ENCODE measurements at regions not wholly inside any gene's neighbourhood (a gene's known extent, or its start where the extent isn't known, plus 50 kb on each side); places are given as distances from the start of the nearest gene placed in this dataset.
"Not testable (repeated sequence)": the region's sequence is repeated elsewhere in the genome, so short reads cannot be mapped to it uniquely, and the experiment has no call there.

DNA sequence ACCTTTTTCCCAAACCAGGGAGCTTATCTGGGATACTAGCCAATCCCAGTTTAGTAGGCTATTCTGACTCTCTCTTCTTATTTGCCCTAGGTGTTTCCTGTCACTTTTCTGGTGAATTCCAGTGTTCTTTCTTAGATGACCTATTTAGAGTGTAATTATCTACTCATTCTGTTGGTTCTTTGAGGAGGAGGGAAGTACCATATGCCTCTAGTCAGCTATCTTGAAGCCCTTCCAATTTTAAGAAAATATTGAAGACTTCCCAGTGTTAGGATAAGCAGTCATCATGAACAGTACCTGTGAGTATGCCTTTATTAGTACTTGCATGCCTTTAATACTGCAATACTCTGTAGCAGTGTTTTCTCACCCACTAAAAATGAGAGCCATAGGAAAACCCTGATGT, 724.3 kb upstream of the SLITRK1 start:
- Histone ChIP-seq H3K9ac (ENCODE audit: insufficient read length) (no peak overlapping the region), H3K4me3 (no peak overlapping the region), H3K9me3 (ENCODE audit: low read depth, low read length) (no peaks in the 10 kb centered on the region), H3K27ac (no peak overlapping the region), H3K36me3 (ENCODE audit: insufficient read depth, low read length) (no peaks in the 10 kb centered on the region)
- no peak for TF ChIP-seq POLR2AphosphoS5 (IDR thresholded peaks at IDR 0.05; ENCODE audit: borderline replicate concordance, low read depth, low read length)
- TF ChIP-seq FOXP2 (optimal IDR thresholded peaks at IDR 0.05; ENCODE audit: control extremely low read depth, extremely low read length, insufficient read depth): no peak
- no peak for TF ChIP-seq EZH2 (IDR thresholded peaks at IDR 0.05)
- no peak for DNase-seq (ENCODE audit: low read depth, low spot score)

DNA sequence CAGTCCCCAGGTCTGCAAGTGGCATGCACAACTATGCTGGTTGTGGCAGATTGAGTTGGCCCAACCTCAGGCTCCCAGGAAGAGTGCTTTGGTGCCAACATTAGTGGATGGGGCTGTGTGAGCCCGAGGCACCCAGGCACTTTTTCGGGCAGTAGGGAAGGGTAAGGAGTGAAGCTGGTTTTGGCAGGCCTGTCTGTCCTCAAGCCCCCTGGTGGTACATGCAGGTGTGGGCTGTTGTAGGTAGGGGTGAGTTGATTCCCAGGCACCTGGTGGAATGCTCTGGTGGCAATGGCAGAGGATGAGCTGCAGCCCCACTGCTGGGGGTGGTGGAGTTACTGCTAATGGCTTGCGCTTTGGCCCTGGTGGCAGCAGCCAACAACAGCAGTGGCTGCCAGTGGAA, 723.7 kb upstream of the SLITRK1 start:
- no peak overlapping the region for H3K9ac ChIP-seq (ENCODE audit: insufficient read length)
- TF ChIP-seq POLR2AphosphoS5 (IDR thresholded peaks at IDR 0.05; ENCODE audit: borderline replicate concordance, low read depth, low read length): no peak
- no peak for TF ChIP-seq EZH2 (IDR thresholded peaks at IDR 0.05)
- TF ChIP-seq FOXP2 (optimal IDR thresholded peaks at IDR 0.05; ENCODE audit: control extremely low read depth, extremely low read length, insufficient read depth): no peak
- no peaks in the 10 kb centered on the region for H3K36me3 ChIP-seq (ENCODE audit: insufficient read depth, low read length)
- H3K4me3 ChIP-seq: no peak overlapping the region
- no peaks in the 10 kb centered on the region for H3K9me3 ChIP-seq (ENCODE audit: low read depth, low read length)
- H3K27ac ChIP-seq: no peak overlapping the region
- no peak for DNase-seq (ENCODE audit: low read depth, low spot score)

- H3K9ac ChIP-seq (ENCODE audit: insufficient read length): no peak overlapping the region
- H3K4me3 ChIP-seq: no peak overlapping the region
- H3K27ac ChIP-seq: no peak overlapping the region
- TF ChIP-seq POLR2AphosphoS5 (IDR thresholded peaks at IDR 0.05; ENCODE audit: borderline replicate concordance, low read depth, low read length) (no peak), EZH2 (IDR thresholded peaks at IDR 0.05) (no peak), FOXP2 (optimal IDR thresholded peaks at IDR 0.05; ENCODE audit: control extremely low read depth, extremely low read length, insufficient read depth) (no peak)
- DNase-seq (ENCODE audit: low read depth, low spot score): no peak
- H3K36me3 ChIP-seq (ENCODE audit: insufficient read depth, low read length): no peaks in the 10 kb centered on the region
- no peaks in the 10 kb centered on the region for H3K9me3 ChIP-seq (ENCODE audit: low read depth, low read length)
Observed at GRCh38 chr13:84591444-84591843, 709.2 kb upstream of the SLITRK1 start.

GRCh38 chr13:84590663-84591062, 708.4 kb upstream of the SLITRK1 start:
- Histone ChIP-seq H3K4me3 (no peak overlapping the region), H3K27ac (no peak overlapping the region), H3K9ac (ENCODE audit: insufficient read length) (no peak overlapping the region), H3K36me3 (ENCODE audit: insufficient read depth, low read length) (no peaks in the 10 kb centered on the region), H3K9me3 (ENCODE audit: low read depth, low read length) (no peaks in the 10 kb centered on the region)
- no peak for DNase-seq (ENCODE audit: low read depth, low spot score)
- TF ChIP-seq EZH2 (IDR thresholded peaks at IDR 0.05) (no peak), FOXP2 (optimal IDR thresholded peaks at IDR 0.05; ENCODE audit: control extremely low read depth, extremely low read length, insufficient read depth) (no peak), POLR2AphosphoS5 (IDR thresholded peaks at IDR 0.05; ENCODE audit: borderline replicate concordance, low read depth, low read length) (no peak)

- no peak for TF ChIP-seq FOXP2 (optimal IDR thresholded peaks at IDR 0.05; ENCODE audit: control extremely low read depth, extremely low read length, insufficient read depth)
- no peak for TF ChIP-seq EZH2 (IDR thresholded peaks at IDR 0.05)
- TF ChIP-seq POLR2AphosphoS5 (IDR thresholded peaks at IDR 0.05; ENCODE audit: borderline replicate concordance, low read depth, low read length): no peak
- H3K9me3 ChIP-seq (ENCODE audit: low read depth, low read length): no peaks in the 10 kb centered on the region
- DNase-seq (ENCODE audit: low read depth, low spot score): no peak
- no peaks in the 10 kb centered on the region for H3K36me3 ChIP-seq (ENCODE audit: insufficient read depth, low read length)
- no peak overlapping the region for H3K9ac ChIP-seq (ENCODE audit: insufficient read length)
- no peak overlapping the region for H3K27ac ChIP-seq
- H3K4me3 ChIP-seq: no peak overlapping the region
Observed at GRCh38 chr13:84588023-84588422, 705.7 kb upstream of the SLITRK1 start.

GRCh38 chr13:84579901-84580300, 697.6 kb upstream of the SLITRK1 start:
- not testable (repeated sequence) for H3K36me3 ChIP-seq (ENCODE audit: insufficient read depth, low read length); H3K4me3 ChIP-seq; H3K9me3 ChIP-seq (ENCODE audit: low read depth, low read length); H3K9ac ChIP-seq (ENCODE audit: insufficient read length); H3K27ac ChIP-seq; DNase-seq (ENCODE audit: low read depth, low spot score)

DNA sequence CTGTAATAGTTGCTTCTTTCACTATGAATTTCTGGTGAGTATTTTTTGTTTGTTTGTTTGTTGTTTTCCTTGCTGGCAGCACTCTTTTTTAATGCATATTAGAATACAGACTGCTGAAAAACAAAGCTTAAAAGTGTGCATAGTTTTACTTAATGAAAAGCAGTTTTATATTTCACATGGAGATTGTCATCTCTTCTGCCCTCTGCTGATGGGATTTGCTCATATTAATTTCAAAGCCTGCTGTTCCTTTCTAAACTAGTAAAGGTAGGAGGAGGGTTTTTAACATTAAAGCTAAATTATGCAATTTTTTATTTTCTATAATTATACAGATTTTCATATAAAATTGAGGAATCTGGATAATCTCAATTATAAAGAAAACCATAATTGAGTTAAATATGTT, 692.6 kb upstream of the SLITRK1 start:
- TF ChIP-seq FOXP2 (optimal IDR thresholded peaks at IDR 0.05; ENCODE audit: control extremely low read depth, extremely low read length, insufficient read depth): no peak
- no peak for TF ChIP-seq EZH2 (IDR thresholded peaks at IDR 0.05)
- no peak for TF ChIP-seq POLR2AphosphoS5 (IDR thresholded peaks at IDR 0.05; ENCODE audit: borderline replicate concordance, low read depth, low read length)
- no peak for DNase-seq (ENCODE audit: low read depth, low spot score)
- H3K9ac ChIP-seq (ENCODE audit: insufficient read length): peak overlapping the region; percentile 4
- no peaks in the 10 kb centered on the region for H3K9me3 ChIP-seq (ENCODE audit: low read depth, low read length)
- H3K36me3 ChIP-seq (ENCODE audit: insufficient read depth, low read length): no peaks in the 10 kb centered on the region; the same call in 1 of the 2 replicates
- no peak overlapping the region for H3K4me3 ChIP-seq
- H3K27ac ChIP-seq: no peak overlapping the region

DNA sequence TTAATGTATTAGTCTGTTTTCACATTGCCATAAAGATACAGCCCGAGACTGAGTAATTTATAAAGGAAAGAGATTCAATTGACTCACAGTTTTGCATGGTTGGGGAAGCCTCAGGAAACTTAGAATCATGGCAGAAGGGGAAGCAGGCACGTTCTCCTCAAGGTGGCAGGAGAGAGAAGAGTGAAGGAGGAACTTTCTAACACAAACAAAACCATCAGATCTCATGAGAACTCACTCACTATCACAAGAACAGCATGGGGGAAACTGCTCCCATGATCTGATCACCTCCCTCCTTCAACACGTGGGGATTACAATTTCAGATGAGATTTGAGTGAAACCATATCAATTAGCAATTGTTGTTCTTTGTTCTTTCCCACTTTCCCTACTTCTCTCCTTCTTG, 689.0 kb upstream of the SLITRK1 start:
- DNase-seq (ENCODE audit: low read depth, low spot score): no peak
- no peaks in the 10 kb centered on the region; the same call in 1 of the 2 replicates for H3K36me3 ChIP-seq (ENCODE audit: insufficient read depth, low read length)
- TF ChIP-seq FOXP2 (optimal IDR thresholded peaks at IDR 0.05; ENCODE audit: control extremely low read depth, extremely low read length, insufficient read depth) (no peak), EZH2 (IDR thresholded peaks at IDR 0.05) (no peak), POLR2AphosphoS5 (IDR thresholded peaks at IDR 0.05; ENCODE audit: borderline replicate concordance, low read depth, low read length) (no peak)
- no peak overlapping the region for H3K9ac ChIP-seq (ENCODE audit: insufficient read length)
- H3K9me3 ChIP-seq (ENCODE audit: low read depth, low read length): no peaks in the 10 kb centered on the region
- H3K4me3 ChIP-seq: no peak overlapping the region
- no peak overlapping the region for H3K27ac ChIP-seq

GRCh38 chr13:84570831-84571230, 688.6 kb upstream of the SLITRK1 start:
- DNase-seq (ENCODE audit: low read depth, low spot score): no peak

More at GRCh38 chr13:84570831-84571230, 688.6 kb upstream of the SLITRK1 start:
- TF ChIP-seq FOXP2 (optimal IDR thresholded peaks at IDR 0.05; ENCODE audit: control extremely low read depth, extremely low read length, insufficient read depth) (no peak), POLR2AphosphoS5 (IDR thresholded peaks at IDR 0.05; ENCODE audit: borderline replicate concordance, low read depth, low read length) (no peak), EZH2 (IDR thresholded peaks at IDR 0.05) (no peak)
- Histone ChIP-seq H3K27ac (no peak overlapping the region), H3K4me3 (no peak overlapping the region), H3K36me3 (ENCODE audit: insufficient read depth, low read length) (no peaks in the 10 kb centered on the region; the same call in 1 of the 2 replicates), H3K9me3 (ENCODE audit: low read depth, low read length) (no peaks in the 10 kb centered on the region), H3K9ac (ENCODE audit: insufficient read length) (no peak overlapping the region)
